GM18868 (cell line): ENCODE measurements at regions not wholly inside any gene's neighbourhood (a gene's known extent, or its start where the extent isn't known, plus 50 kb on each side); places are given as distances from the start of the nearest gene placed in this dataset.

Experiments used
- ATAC-seq: cut with Tn5 transposase; IDR thresholded peaks from one replicate; pipeline ENCODE4 v1.9.1; 2021; ENCODE audit warnings: mild to moderate bottlenecking, moderate library complexity; ENCODE audit not compliant: unreplicated experiment

GRCh38 chr16:52597772-52598483 lies 51.0 kb upstream of the TOX3 start:
- no peak for ATAC-seq

- ATAC-seq, result no peak
Observed at GRCh38 chr16:52597073-52597771, 50.3 kb upstream of the TOX3 start.
